DMS114 treated with DMSO at 0.1 percent for 48 hours (cell line): ENCODE measurements at regions not wholly inside any gene's neighbourhood (a gene's known extent, or its start where the extent isn't known, plus 50 kb on each side); places are given as distances from the start of the nearest gene placed in this dataset.

ENCODE experiments used
- DNase-seq: peaks from one replicate; lab custom pipeline; 2025; ENCODE audit not compliant: unreplicated experiment; lab: John Stamatoyannopoulos, UW

DNA sequence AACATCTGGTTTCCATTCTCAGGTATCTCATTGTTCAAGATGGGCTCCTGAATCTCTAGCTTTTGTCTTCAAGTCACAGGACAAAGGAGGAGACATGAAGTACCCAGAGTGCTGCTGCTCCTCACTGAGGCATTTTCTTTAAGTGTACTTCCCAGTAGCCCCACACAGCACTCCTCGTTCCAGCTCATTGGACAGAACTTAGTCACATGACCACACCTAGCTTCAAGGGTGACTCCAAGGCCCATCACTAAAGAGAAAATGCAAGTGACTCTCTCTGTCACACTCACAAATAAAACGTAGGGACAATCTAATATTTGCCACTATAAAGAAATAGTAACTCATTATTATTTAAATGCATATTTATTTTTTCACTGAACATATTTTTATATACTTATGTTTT, 58.3 kb upstream of the NEUROD6 start:
- no peak for DNase-seq

- DNase-seq, result no peak
Observed at GRCh38 chr7:31407178-31407676, 66.7 kb upstream of the NEUROD6 start.

DNA sequence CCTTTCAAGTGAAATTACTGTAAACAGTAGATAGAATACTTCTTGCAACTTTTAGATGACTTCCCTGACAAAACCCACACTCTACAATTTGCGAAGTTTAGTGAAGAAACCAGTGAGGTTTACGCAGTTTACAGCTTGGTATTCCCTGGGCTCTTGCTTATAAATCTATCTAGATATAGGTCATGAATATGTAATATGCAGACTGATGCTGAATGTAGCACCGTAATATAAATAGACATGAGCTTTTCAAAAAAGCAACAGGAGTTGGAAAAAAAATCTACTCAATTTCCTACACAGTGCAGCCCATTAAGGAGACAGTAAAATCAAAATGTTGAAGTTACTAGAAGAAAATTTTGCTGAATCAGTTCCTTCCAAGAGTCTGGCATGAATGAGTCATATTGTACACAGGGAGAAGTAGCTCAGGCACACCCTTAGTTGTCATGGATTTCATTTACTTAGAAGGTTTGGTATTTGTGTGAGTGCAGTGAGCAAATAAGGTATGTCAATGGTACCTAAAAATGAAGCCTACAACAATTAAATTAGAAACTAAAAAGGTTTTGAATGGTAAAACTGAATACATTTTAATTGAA, 67.7 kb upstream of the NEUROD6 start:
- DNase-seq, result no peak

DNA sequence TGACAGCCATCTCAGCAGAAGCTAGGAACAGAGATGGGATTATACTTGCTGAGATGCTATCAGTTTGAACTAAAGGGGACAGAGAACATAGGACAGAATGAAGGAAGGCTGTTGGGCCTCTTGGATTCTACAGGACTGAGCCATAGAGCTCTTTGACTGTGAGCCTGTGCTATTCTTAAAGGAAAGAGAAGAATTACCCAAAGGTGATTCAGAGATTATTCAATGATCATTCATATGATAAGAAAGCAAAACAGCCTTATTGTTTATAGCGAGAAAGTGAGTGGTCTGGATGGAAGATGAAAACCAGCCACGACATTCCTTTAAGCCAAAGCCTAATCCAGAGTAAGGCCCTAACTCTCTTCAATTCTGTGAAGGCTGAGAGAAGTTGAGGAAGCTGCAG, 69.7 kb upstream of the NEUROD6 start:
- no peak for DNase-seq

GRCh38 chr7:31411416-31411815, 70.9 kb upstream of the NEUROD6 start:
- no peak for DNase-seq

- DNase-seq, result no peak
Observed at GRCh38 chr7:31413766-31414165, 73.2 kb upstream of the NEUROD6 start.

GRCh38 chr7:31416381-31416870, 75.9 kb upstream of the NEUROD6 start:
- no peak for DNase-seq

DNA sequence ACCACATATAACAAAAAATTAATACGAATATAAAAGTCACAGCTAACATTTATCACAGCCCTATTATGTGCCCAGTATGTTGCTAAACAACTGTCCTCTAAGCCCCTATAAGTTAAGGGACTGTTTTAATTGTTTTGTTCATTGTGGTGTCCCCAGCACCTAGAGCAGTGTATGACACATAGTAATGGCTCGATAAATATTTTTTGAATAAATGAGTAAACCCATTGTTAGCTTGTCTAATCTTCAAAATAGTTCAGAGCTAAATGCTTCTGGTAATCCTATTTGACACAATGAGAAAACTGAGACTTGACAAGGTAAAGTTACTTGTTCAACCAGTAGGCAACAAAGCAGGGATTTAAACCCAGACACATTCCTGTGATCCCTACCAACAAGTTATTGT, 78.4 kb upstream of the NEUROD6 start:
- no peak for DNase-seq

DNA sequence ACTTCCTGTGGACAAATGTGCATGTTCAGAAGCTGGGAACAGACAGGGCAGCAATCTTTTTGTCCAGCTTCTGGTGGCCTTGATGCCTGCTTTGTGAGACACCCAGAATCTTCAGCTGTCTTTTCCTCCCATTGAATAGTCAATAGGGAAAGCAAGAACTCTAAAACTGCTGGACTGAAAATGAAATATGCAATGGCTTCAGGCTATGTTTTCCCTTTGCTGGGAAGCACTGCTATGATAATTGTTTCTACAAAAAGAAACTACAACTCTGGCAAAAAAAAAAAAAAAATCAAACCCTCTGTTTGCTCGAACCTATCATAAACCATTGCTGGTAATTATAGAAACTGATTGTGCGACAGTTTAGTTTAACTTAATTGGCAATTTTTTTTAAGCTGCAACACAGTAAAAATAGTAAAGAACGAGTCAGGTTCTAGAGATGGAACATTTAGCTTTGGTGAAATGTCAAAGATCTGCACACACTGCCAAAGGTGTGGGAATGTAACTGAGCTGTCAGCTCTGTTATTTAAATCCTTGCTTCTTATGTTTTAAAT, 79.1 kb upstream of the NEUROD6 start:
- no peak for DNase-seq

GRCh38 chr7:31420948-31421347, 80.4 kb upstream of the NEUROD6 start:
- DNase-seq, result no peak

DNA sequence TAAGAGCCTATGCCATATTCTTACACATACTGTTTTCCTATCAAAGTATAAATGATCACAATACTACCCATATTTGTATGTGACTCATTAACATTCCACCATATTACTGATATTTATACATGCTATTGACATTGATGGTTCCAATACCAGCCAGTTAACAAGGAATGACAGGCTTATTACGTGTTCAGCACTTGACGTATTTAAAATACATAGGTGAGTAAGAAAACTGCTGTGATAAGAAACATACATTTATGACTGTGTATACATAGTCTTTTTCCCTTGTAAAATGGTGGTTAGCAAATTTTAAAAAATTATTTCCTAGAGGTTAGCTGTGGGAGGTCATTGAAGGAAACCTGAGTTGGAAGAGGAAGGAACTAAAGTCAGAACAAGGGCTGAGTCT, 81.1 kb upstream of the NEUROD6 start:
- no peak for DNase-seq

GRCh38 chr7:31423994-31424393, 83.5 kb upstream of the NEUROD6 start:
- no peak for DNase-seq

GRCh38 chr7:31432176-31432575, 81.7 kb upstream of the ITPRID1 start:
- DNase-seq, result no peak

DNA sequence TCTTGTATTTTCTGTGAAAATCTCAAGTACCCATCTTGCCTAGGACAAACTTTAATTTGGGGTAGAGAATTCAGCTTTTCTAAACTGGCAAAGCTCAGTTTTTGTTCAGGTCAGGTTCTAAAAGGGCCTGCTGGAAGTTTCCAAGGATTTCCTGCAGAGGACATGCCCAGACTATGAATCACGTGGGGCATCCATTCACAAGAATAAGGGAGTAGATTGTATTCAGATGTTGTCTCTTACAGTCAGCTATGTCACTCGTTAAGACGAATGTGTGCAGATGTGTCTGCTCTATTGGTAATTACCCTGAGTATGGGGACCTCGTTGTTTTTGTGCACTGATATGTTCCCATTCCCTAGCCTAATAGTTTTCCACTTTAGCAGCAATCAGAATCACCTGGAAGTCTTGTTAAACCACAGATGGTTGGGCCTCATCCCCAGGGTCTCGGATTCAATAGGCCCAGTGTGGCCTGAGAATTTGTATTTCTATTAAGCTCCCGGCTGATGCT, 81.0 kb upstream of the ITPRID1 start:
- DNase-seq, result no peak

- no peak for DNase-seq
Observed at GRCh38 chr7:31437250-31437865, 76.5 kb upstream of the ITPRID1 start.

GRCh38 chr7:31439165-31439564, 74.7 kb upstream of the ITPRID1 start:
- no peak for DNase-seq

GRCh38 chr7:31440511-31440910, 73.4 kb upstream of the ITPRID1 start:
- no peak for DNase-seq

DNA sequence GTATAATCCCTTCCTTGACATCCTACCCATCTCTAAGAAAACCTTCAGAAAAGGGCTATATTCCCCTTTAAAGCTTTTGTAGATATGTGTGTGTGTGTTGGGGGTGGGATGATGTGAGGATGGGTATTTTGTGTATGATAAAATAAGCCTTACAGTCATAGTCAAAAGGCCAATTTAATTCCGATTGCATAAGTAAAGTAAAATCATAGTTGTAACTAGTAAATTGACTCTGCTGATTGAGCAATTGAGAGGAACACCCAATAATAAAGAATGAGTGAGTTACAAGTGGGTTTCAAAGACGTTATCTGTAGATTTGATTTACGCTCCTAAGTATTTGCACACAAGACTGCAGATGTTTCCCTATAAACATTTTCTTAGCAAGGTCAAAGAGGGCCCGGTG, 71.3 kb upstream of the ITPRID1 start:
- DNase-seq, result no peak

- peak; percentile 68 for DNase-seq
Observed at GRCh38 chr7:31443457-31443856, 70.4 kb upstream of the ITPRID1 start.

GRCh38 chr7:31444196-31444595, 69.7 kb upstream of the ITPRID1 start:
- no peak for DNase-seq

DNA sequence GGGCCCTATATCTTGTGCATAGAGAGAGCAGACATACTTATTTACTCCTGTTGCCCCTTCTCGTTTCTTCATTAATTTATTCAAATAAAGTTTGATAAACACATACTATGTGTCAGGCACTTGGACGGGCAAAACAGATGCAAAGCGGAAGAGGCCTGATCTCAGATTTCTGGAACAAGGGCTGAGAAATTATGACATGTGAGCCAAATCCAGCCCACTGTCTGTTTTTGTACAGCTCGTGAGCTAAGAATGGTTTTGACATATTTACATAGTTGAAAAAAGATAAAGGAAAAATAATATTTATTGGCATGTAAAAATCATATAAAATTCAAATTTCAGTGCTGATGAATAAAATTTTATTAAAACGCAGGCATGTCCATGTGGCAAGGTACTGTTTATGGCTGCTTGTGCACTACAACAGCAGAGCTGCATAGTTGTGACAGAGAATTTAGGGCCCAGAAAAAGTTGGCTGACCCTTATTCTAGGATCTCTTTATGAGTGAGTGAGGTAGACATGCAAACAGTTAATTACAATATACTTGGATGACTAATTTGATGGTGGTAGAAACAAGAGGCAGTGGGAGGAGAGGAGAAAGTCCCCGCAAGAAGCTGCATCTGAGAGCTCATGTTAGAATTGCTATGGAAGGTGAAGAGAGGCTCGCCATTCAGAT, 68.1 kb upstream of the ITPRID1 start:
- DNase-seq, result no peak

DNA sequence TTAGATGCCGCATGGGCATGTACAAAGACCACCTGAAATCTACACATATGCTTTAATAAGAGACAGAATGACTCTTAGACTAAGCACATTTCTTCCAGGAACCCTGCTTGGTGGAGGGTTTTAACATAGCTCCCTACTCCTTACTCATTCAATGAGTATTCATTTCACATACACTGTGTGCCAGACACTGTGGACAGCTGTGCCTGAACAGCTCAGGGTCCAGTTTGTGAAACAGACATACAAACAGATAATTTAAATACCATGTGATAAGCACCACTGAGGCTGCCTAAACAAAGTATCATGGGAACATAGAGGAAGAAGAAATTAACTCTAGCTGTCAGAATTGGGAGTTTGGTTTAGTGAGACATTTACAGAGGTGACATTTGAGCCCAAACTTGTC, 65.2 kb upstream of the ITPRID1 start:
- no peak for DNase-seq
